K562 (cell line): ENCODE measurements at regions not wholly inside any gene's neighbourhood (a gene's known extent, or its start where the extent isn't known, plus 50 kb on each side); places are given as distances from the start of the nearest gene placed in this dataset.

ENCODE experiments used
- ATAC-seq: fragments of 200-7000 bp; cut with Tn5 transposase; 3 replicates; pipeline ENCODE4 v1.9.1; 2020; ENCODE audit warnings: moderate library complexity
- BruUV-seq: library from RNA; stranded (reverse); fragments of 400-500 nt; replicated peaks from 2 replicates; lab custom pipeline; 2021; lab: Mats Ljungman, UMichigan
- CTCF ChIA-PET: fragments of 300-600 bp; formaldehyde crosslinking; extraction: SDS; loops from one replicate; lab custom pipeline; 2021; ENCODE audit warnings: low intra/inter-chr PET ratio; lab: Yijun Ruan, JAX
- POLR2A ChIA-PET: fragments of 300-600, 350-650 bp; sonication (Branson Sonifier 250); formaldehyde crosslinking; extraction: SDS; loops from one replicate; lab custom pipeline; 2021; ENCODE audit warnings: antibody characterized with exemption, inconsistent platforms; lab: Yijun Ruan, JAX
- DNase-seq, 4 experiments: peaks; one replicate each; pipeline versions ENCODE4 v3.0.0 to v3.0.0-alpha.2; 2011 to 2018; ENCODE audit warnings: low spot score in 3 of 4, mixed read lengths in 3 of 4; ENCODE audit errors: extremely low read depth in 1 of 4
- FAIRE-seq: peaks from 2 replicates; lab custom pipeline; 2011; peaks lifted over from hg19 to GRCh38; lab: Jason Lieb, UNC
- H2AFZ ChIP-seq: 2 replicates; pipeline ENCODE4 v1.6.0; 2011; ENCODE audit warnings: low read depth, low read length, control low read depth, inconsistent platforms
- H3K27ac ChIP-seq: fragments of 200-600 bp; 3 replicates; pipeline ENCODE4 v1.8.0; 2011; ENCODE audit warnings: low read depth, mild to moderate bottlenecking, control low read depth, inconsistent platforms, low read length, moderate library complexity, mixed read lengths; ENCODE audit errors: extremely low read depth
- H3K27me3 ChIP-seq, 2 experiments: fragments of 300-600 bp in 1 of 2; 2 replicates in 1 of 2; 3 replicates in 1 of 2; pipeline versions ENCODE4 v1.6.0 to v1.8.0; 2011; ENCODE audit warnings: inconsistent platforms in 2 of 2, low read length in 2 of 2, mild to moderate bottlenecking in 1 of 2, mixed read lengths in 1 of 2, moderate library complexity in 1 of 2; ENCODE audit not compliant: control insufficient read depth in 2 of 2, insufficient read depth in 2 of 2
- H3K36me3 ChIP-seq: fragments of 300-600 bp; 3 replicates; pipeline ENCODE4 v1.8.0; 2011; ENCODE audit warnings: mild to moderate bottlenecking, low read length, inconsistent platforms; ENCODE audit not compliant: control insufficient read depth, insufficient read depth
- H3K4me1 ChIP-seq, 2 experiments: fragments of 200-600 bp in 1 of 2; replicated peaks in 1 of 2; 2 replicates in 1 of 2; 3 replicates in 1 of 2; pipeline versions ENCODE4 v1.5.1 to v1.8.0; 2011; ENCODE audit warnings: inconsistent platforms in 2 of 2, low read length in 2 of 2, mild to moderate bottlenecking in 1 of 2, mixed read lengths in 1 of 2, moderate library complexity in 1 of 2; ENCODE audit not compliant: control insufficient read depth in 2 of 2, insufficient read depth in 2 of 2
- H3K4me2 ChIP-seq: 2 replicates; pipeline ENCODE4 v1.6.1; 2011; ENCODE audit warnings: low read length, control low read depth, inconsistent platforms, mixed read lengths; ENCODE audit not compliant: insufficient read depth
- H3K4me3 ChIP-seq: fragments of 200-600 bp; sonication (generic), shearing (Covaris generic); 2 replicates; pipeline ENCODE4 v1.5.1; 2016; ENCODE audit warnings: control low read depth, inconsistent platforms
- H3K79me2 ChIP-seq: fragments of 200-600 bp; 3 replicates; pipeline ENCODE4 v1.8.0; 2011; ENCODE audit warnings: low read length, inconsistent platforms; ENCODE audit not compliant: control insufficient read depth, insufficient read depth
- H3K9ac ChIP-seq, 2 experiments: 2 replicates each; pipeline versions ENCODE4 v1.6.0 to v1.6.1; 2011; ENCODE audit warnings: low read depth in 2 of 2, low read length in 2 of 2, control low read depth in 1 of 2, inconsistent platforms in 1 of 2, mild to moderate bottlenecking in 1 of 2, mixed read lengths in 1 of 2; ENCODE audit not compliant: insufficient read depth in 1 of 2
- H3K9me1 ChIP-seq: one replicate; pipeline ENCODE4 v1.6.0; 2011; ENCODE audit warnings: inconsistent platforms, mild to moderate bottlenecking, low read length, moderate library complexity; ENCODE audit not compliant: control insufficient read depth, insufficient read depth
- H3K9me3 ChIP-seq: replicated peaks from 2 replicates; pipeline ENCODE4 v1.5.1; 2011; ENCODE audit warnings: low read depth, low read length, inconsistent platforms; ENCODE audit not compliant: control insufficient read depth, insufficient read depth
- H4K20me1 ChIP-seq: replicated peaks from 2 replicates; pipeline ENCODE4 v1.6.1; 2011; ENCODE audit warnings: low read length, inconsistent platforms, mixed read lengths; ENCODE audit not compliant: control insufficient read depth, insufficient read depth
- ARHGAP35 ChIP-seq: fragments of 450-650 bp; IDR thresholded peaks from 2 replicates; pipeline ENCODE4 v1.6.1; 2018; ENCODE audit not compliant: partially characterized antibody
- FOXO4 ChIP-seq: fragments of 450-650 bp; formaldehyde crosslinking; IDR thresholded peaks from 2 replicates; pipeline ENCODE4 v1.4.0; 2020; ENCODE audit warnings: mild to moderate bottlenecking, moderate library complexity
- HBP1 ChIP-seq: fragments of 450-650 bp; formaldehyde crosslinking; IDR thresholded peaks from 2 replicates; pipeline ENCODE4 v1.4.0; 2022; ENCODE audit warnings: missing genetic modification characterization
- HDGF ChIP-seq: fragments of 450-650 bp; IDR thresholded peaks from 2 replicates; pipeline ENCODE4 v1.6.1; 2016
- KLF16 ChIP-seq: IDR thresholded peaks from 2 replicates; pipeline ENCODE4 v1.6.1; 2016; ENCODE audit warnings: antibody characterized with exemption
- NELFE ChIP-seq: IDR thresholded peaks from 2 replicates; pipeline ENCODE4 v1.6.1; 2011; ENCODE audit warnings: mild to moderate bottlenecking; ENCODE audit not compliant: insufficient read depth, insufficient read length
- NR0B1 ChIP-seq: fragments of 450-650 bp; IDR thresholded peaks from one replicate; pipeline ENCODE4 v1.6.1; 2018; ENCODE audit warnings: mild to moderate bottlenecking, moderate library complexity; ENCODE audit not compliant: partially characterized antibody
- NR3C1 ChIP-seq: sonication (generic); formaldehyde crosslinking; IDR thresholded peaks from 2 replicates; pipeline ENCODE4 v1.8.1; 2022; ENCODE audit warnings: missing genetic modification reagents
- RUNX1 ChIP-seq: sonication (generic); IDR thresholded peaks from 2 replicates; pipeline ENCODE4 v1.6.1; 2016; ENCODE audit warnings: antibody characterized with exemption, low read depth
- SETDB1 ChIP-seq: IDR thresholded peaks from one replicate; pipeline ENCODE4 v1.6.1; 2012; ENCODE audit warnings: low read length, control low read depth, inconsistent platforms
- TCF7 ChIP-seq: sonication (generic); IDR thresholded peaks from 2 replicates; pipeline ENCODE4 v1.6.1; 2016; ENCODE audit warnings: antibody characterized with exemption, borderline replicate concordance
- ZBTB33 ChIP-seq: sonication (generic); formaldehyde crosslinking; IDR thresholded peaks from 2 replicates; pipeline ENCODE4 v1.8.1; 2023; ENCODE audit warnings: mild to moderate bottlenecking, missing genetic modification reagents
- ZFX ChIP-seq: sonication (generic); formaldehyde crosslinking; IDR thresholded peaks from 2 replicates; pipeline ENCODE4 v1.8.0; 2022; ENCODE audit warnings: mild to moderate bottlenecking, missing genetic modification reagents, moderate library complexity
- ZNF239 ChIP-seq: fragments of 250-450 bp; sonication (Bioruptor Pico); IDR thresholded peaks from 2 replicates; pipeline ENCODE4 v1.4.0; 2020; ENCODE audit warnings: mild to moderate bottlenecking
- ZNF740 ChIP-seq, 3 experiments: fragments of 200-800 bp in 1 of 3; sonication (Bioruptor generic) in 1 of 3; sonication (generic) in 1 of 3; formaldehyde crosslinking in 1 of 3; IDR thresholded peaks; 2 replicates each; pipeline versions ENCODE4 v1.6.1 to v1.8.0; 2016 to 2022; ENCODE audit warnings: mild to moderate bottlenecking in 2 of 3, missing compliant biosample characterization in 2 of 3, missing genetic modification characterization in 2 of 3, missing genetic modification reagents in 1 of 3
- WGBS: fragments of 100-300 bp; shearing (Covaris generic); methylation state at CpG from one replicate; pipeline ENCODE4 v1.1.6; 2016; ENCODE audit warnings: low coverage, mixed read lengths; ENCODE audit not compliant: insufficient coverage; ENCODE audit errors: missing lambda C conversion rate; 5-methylcytosine and 5-hydroxymethylcytosine counted together
- in situ Hi-C: fragments of 300-500 bp; cut with MboI; formaldehyde crosslinking; loops from 4 replicates; pipeline ENCODE4 v1.15.0; 2018; ENCODE audit warnings: inconsistent platforms, mixed read lengths
- intact Hi-C: fragments of 100-400 bp; cut with micrococcal nuclease; formaldehyde crosslinking; loops from 2 replicates; pipeline ENCODE4 v1.14.2; 2022

GRCh38 chr3:168581771-168582225, 486.1 kb upstream of the GOLIM4 start (continued):
- TF ChIP-seq ZNF239: no peak
- no peak for TF ChIP-seq ARHGAP35
- TF ChIP-seq ZNF740 (CRISPR knock-in tag; IDR thresholded peaks at IDR 0.05): no peak
- TF ChIP-seq ZNF740 (tag; IDR thresholded peaks at IDR 0.05): no peak
- TF ChIP-seq FOXO4 (CRISPR knock-in tag): no peak

DNA sequence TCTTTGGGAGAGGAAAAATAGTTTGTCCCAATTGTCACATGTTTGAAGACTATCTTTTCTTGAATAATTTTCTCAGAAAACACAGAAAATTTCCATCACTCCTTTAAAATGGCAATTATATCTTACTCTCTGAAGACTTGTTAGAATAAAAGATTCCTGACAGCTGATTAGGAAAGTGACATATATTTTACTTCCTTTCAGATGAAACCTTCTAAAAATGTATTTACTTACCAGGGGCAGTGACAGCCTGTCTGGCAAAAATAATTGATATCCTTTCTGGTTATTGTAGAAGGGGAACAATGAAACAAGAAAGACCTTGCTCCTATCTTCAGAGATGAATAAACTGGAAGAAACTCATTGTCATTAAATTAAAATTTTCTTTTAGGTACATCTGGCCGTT, 483.3 kb upstream of the GOLIM4 start:
- H3K79me2 ChIP-seq: no peaks in the 10 kb centered on the region
- no peak overlapping the region for H3K4me2 ChIP-seq
- H3K4me1 ChIP-seq: no peaks in the 10 kb centered on the region
- no peaks in the 10 kb centered on the region for H3K36me3 ChIP-seq
- ChIA-PET CTCF (no interaction called here), POLR2A (interaction anchor here (0.9 kb wide), 1 partner anchor 8 kb away, joined by 3 read pairs; no protein-coding TSS in a partner anchor)
- no peaks in the 10 kb centered on the region for H3K9me1 ChIP-seq
- no TSS peak for BruUV-seq
- no peak overlapping the region for H2AFZ ChIP-seq
- no peak overlapping the region for H3K9ac ChIP-seq
- FAIRE-seq: no peak
- no peak for DNase-seq
- no peak overlapping the region for H3K27ac ChIP-seq
- no peak overlapping the region for H3K4me3 ChIP-seq
- 4% methylated on average over 1 of the region's 1 CpG for WGBS
- no peaks in the 10 kb centered on the region for H3K9me3 ChIP-seq
- intact Hi-C loops (no loop called here), in situ Hi-C loops (no loop called here)
- no peaks in the 10 kb centered on the region for H4K20me1 ChIP-seq
- ATAC-seq: no peak
- no peaks in the 10 kb centered on the region for H3K27me3 ChIP-seq
- TF ChIP-seq NR0B1 (no peak), HBP1 (CRISPR knock-in tag) (no peak), RUNX1 (no peak), NELFE (no peak), TCF7 (no peak), ZFX (CRISPR knock-in tag) (no peak), NR3C1 (CRISPR knock-in tag) (no peak), HDGF (no peak), ZBTB33 (CRISPR knock-in tag) (no peak), KLF16 (no peak), SETDB1 (no peak)
